T-helper 2 cell (primary cell): ENCODE measurements at regions not wholly inside any gene's neighbourhood (a gene's known extent, or its start where the extent isn't known, plus 50 kb on each side); places are given as distances from the start of the nearest gene placed in this dataset.

ENCODE experiments used
- DNase-seq, 5 experiments: peaks; one replicate each; pipeline versions ENCODE4 v3.0.0 to v3.0.0-alpha.2; 2012 to 2022

DNA sequence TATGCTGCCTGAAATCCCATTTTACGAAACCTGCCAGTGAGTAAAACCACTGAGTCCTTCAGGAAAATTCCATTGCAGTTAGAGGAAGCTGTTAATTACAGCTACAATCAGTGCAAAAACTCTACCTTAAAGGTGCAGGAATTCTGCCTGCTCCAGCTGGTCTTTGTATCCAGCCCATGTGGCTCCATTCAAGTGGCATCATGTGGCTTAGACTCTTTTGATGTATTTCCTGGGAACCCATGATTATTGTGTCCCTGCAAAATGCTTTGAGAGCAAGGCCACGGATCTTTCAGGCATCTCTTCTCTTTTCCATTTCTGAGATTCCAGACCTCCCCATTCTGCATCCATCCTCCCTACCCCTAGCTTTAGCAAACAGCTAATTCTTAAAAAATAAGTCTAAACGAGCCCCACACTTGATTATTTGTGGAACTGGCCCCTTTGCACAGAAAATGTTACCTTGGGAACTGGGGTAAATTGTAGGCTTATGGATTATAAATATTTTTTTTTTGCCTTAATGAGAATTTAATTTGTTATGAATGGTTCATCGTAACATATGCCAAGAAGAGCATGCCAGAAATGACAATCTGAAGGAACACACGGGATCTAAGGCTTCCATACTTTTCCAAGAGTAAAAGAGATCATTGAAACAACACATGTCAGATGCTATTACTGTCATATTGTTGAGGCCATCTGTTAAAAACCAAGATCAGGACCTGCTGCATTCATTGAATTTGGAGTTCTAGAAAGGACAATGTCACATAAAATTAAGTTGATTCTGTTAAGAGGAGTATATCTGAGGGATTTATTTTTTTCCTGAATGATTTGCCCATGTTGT, 144.6 kb downstream of the TPH2 start:
- no peak for DNase-seq

DNA sequence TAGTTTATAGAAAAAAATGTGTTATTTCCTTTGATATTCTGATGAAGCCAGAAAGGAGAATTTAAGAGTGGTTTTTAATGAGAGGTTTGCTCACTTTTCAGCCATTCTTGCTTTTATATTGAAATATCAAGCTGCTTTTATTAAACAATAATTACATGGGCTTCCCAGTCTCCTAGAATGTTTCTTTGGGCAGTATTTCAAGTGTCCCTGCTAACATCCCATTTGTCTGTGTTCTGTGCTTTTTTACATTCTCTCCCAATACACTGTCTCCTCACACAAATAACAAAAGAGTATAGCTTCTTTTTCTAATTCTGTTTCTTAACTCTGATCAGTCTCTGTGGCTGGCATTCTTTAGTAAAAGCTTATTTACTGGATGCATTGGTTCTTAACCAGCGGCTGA, 145.4 kb downstream of the TPH2 start:
- DNase-seq, result no peak

DNA sequence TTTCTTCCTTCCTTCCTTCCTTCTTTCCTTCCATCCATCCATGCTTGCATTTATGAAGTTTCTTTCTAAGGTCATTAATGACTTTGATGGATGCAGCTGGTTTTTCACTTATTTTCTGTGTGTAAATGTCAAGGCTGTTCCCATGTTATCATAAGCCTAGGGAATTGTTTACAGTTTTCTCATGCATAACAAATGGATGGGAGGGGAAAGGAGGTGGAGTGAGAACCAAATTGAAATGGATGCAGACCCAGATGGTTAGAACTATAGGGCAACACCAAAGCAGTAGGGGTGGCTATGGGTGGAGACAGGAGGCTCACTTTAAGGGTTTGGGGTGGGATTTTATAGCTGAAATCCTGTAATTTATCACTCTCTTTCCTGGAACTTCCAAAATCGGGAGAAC, 146.2 kb downstream of the TPH2 start:
- DNase-seq, result no peak

DNA sequence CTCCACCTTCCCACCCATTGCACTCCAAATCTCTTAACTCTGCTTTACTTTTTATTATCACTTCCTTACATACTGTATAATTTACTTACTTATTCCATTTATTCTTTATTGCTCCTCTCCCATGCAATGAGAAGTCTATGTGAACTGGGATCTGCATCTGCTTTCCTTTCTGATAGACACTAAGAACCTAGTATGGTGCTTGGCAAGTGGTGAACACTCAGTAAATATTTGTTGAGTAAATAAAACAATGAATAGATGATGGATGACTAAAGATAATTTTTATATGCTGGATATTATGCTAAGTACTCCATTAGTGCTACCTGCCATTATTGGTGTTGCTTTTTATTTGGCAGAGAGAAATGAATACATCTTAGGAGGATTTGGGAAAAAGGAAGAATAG, 151.0 kb downstream of the TPH2 start:
- no peak for DNase-seq

DNA sequence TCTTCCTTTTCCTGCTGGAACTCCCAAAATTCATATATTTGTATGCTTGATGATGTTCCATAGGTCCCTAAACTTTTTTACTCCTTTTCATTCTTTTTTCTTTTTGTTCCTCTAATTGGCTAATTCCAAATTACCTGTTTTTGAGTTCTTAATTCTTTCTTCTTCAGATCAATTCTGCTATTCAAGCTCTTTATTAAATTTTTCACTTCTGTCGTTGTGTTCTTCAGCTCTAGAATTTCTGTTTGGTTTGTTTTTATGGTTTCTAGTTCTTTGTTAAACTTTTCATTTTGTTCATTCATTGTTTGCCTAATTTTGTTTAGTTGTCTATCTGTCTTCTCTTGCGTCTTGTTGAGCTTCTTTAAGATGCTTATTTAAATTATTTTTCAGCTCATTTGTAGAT, 154.8 kb downstream of the TPH2 start:
- no peak for DNase-seq

DNA sequence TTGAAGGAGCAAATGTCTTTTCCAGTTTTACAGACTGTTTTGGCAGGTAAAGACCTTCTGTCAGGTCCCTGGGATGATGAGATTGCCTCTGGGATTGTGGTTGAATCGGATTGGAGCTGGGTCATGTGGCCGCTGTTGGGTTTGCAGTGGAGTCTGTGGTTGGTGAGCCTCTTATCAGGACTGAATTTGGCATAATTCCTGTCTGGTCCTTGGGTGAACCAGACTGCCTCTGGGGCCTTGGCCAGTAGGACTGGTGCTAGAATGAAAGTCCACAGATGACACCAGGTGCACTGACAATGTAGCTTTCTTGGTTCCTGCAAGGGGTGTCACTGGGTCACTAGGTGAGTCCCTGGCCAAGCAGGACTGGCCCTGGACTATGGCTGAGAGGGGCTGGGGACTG, 155.3 kb downstream of the TPH2 start:
- no peak for DNase-seq

DNA sequence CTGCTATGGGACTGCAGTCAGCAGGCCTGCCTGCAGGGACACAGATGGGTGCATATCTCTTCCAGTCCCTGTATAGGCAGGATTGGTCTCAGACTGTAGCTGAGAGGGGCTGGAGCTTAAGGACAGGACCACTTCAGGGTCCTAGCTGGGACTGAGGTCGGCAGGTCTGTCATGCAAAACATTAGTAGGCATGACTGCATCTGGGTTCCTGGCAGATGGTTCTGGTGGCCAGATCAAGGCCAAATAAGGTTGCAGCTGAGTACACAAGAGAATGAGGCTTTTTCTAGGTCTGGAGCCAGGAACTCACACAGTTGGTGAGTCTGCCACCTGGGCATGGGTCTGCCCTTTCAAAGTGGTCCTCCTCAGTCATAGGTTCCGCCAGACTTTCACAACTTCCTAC, 155.8 kb downstream of the TPH2 start:
- DNase-seq, result no peak

DNA sequence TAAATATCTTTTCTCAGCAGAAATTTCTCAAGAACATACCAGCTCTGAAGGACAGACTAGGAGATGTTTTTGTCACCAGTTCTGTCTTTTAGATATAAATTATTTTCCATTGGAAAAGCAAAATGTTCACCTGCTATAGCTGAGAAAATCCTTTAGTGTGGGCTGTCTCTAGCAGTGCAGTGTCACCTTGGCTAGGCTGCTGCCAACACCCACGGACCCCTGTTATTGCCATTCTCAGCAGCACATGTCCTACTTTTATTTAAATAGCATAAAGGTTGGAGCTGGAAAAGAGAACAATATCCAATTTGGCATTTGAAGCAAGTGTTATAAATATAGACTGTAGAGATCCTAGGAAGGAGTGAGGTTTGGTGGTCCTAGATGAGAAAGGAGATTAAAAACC, 156.4 kb downstream of the TPH2 start:
- no peak for DNase-seq

DNA sequence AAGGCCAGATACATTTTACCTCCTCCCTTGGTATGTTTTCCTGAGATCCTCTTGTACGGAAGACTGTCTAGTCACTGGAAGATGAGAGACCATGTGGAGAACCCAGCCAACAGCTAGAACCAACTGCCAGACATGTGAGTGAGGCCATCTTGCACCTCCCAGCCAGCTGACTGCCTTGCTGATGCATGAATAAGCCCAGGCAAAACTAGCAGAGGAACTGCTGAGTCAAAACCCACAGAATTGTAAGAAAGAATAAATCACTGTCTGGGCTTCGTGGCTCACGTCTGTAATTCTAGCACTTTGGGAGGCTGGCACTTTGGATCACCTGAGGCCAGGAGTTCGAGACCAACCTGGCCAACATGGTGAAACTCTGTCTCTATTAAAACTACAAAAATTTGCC, 160.0 kb downstream of the TPH2 start:
- no peak for DNase-seq

DNA sequence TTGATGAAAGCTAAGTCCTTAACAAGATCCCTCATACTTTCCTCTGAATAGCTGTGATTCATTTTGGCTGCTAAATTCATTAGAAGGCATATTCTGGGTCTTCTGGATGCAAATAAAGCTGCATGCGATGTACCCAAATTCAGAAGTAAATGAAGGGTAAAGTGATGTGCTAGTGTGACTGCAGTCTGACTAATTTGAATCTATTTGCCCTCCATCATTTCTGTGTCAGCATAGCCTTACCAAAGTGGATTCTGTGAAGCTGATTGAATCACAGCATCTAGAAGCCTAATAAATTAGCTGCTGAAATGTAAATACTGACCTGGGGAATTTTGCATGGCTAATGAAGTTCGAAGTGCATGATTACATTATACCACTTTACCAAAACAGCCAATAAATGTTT, 162.2 kb downstream of the TPH2 start:
- DNase-seq, result no peak

DNA sequence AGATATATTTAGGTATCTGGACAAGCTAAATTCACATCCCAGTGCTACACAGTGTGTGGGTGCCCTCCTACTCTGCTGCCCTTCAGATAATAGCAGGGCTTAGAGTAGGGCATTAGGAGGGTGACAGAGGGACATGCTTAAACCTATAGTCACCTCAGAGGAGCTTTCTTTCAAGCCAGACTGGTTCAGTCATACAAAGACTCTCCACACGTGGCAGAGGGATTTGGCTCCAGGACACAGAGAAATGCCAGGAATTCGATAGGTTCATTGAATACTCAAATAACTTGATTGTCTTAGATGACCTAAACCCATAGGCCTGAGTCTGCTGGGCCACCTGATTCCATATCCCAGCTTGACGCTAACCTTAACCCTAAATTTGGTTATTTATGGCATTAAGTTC, 163.5 kb downstream of the TPH2 start:
- no peak for DNase-seq

DNA sequence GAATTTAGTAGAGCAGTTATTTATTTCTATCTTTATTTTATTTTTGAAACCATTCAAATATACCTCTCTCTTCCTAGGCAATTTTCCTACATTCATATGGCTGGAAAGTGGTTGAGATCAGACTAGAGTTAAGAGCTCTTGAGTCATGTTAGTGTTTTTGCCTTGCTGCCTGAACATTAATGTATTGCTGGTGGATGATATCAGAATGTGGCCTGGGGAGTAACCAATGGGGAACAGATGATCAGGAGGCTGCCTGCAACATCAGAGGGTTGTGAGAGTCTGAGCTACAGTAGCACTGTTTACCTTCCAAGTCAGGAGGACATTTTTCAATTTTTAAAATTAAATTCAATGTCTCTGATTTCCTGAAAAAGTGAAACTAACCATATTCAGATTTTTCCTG, 166.3 kb upstream of the TRHDE start:
- DNase-seq, result no peak

DNA sequence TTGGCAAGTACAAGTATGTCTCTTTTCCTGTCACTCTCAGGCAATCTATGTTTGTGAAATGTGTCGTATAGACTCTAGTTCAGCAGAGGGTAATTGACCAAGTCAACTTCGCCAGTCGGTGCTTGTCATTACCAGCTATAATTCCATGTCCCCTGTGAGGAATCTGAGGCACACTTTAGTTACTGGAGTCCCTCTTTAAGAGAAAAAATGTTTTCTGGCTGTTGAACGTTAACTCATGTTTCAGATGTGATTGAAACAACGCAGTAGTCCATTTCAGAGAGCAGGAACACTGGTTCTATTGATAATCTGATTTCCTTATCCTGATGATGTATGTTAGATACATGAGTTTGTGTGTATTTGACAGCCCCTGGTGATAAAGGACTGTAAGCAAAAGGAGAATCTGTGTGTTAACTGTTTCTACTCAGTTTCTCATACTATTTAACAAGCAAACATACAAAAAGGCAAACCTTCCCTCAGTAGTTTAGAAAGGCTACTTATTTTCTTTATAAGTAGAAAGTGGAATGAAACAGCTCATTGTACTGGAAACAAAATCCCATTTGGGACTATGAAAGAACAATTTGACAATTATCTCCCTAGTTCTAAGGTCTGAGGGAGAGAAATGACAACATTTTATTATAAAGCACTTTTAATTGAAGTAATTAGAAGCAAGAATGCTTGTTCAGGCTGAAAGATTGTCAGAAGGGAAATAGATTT, 161.1 kb upstream of the TRHDE start:
- DNase-seq, result no peak

DNA sequence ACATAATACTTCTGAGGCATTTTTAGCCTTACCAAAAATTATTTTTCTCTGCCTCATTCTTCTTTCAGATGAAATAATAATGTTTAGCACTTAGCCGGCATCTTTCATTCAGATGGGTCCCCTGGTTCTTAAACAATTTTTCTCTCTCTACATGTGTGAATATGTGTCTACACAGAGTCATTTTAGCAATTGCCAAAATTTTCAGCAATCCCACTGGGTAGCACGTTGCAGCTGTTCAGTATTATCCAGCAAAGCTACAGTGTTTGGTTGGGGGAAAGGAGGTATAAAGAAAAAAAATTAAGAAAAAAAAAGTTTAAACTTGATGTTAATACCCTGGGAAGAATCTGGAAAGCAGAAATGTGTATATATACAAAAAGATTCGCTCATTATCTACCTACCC, 160.5 kb upstream of the TRHDE start:
- no peak for DNase-seq

DNA sequence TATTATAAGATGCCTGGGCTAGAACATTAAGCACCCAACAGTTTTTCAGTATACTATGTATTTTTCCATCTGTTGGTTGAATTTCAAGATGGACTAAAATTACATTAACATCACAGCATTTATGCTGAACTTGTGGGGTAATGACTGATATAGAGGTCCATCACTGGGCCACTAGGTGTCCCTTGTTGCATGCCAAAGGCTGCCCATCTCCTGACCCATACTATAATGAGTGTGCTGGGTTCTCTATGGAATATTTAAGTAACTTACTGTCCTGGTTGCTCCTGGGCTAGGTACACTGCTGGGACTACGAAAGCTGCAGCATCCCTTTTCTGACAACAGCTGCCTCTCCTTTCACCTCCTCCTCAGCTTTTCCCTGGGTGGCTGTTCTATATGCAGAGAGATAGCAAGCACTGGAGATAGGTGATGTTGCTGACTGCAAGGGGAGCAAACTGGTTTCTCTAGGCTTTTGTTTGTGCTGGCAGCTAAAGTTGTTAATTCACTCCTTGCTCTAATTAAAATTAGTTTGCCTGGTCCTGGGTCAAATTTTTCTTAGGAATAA, 138.6 kb upstream of the TRHDE start:
- no peak for DNase-seq

DNA sequence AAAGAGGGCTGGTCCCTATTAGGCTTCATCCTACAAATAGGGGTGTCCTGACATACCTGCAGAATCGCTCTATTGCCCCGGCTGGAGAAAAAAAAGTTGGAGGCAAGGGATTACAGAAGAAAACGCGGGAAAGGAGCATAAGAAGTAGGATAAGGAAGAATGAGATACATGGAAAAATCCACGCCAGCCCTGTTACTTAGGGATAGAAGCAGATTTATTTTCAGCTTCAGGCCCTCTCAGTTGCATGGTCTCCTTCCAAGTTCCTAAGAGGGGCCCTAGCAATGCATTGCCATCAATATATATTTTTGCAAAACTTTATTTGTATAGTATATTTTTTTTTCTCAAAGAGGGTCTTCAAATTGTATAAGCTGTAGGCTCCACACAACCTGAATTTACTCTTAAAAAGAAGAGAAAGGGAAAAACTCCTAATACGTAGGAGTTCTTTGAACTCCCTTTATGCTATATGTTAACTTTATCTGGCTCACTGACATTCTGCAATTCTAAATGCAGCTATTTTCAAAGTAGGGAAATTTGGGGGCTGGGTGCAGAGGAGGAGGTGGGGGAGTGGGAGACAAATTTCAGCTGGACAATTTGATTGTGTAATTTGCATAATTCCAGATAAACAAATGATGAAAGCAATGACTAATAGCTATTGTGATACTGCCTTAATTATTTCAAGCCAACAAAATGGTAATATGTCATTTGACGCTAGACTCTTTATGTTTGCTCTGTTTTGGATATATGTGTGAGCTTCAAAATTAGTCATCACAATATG, 137.7 kb upstream of the TRHDE start:
- no peak for DNase-seq

DNA sequence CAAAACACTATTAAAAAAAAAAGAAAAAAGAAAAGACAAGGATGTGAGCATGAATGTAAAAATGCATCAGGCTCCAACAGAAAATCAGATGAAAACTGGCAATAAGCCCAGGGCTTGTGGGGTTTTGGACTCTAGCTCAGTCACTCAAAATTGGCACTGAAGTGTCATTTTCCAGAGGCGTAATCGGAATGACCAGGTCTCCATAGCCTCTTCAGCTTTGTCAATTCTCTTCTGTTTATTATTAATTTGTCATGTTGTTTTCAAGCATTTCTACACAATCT, 137.2 kb upstream of the TRHDE start:
- no peak for DNase-seq

DNA sequence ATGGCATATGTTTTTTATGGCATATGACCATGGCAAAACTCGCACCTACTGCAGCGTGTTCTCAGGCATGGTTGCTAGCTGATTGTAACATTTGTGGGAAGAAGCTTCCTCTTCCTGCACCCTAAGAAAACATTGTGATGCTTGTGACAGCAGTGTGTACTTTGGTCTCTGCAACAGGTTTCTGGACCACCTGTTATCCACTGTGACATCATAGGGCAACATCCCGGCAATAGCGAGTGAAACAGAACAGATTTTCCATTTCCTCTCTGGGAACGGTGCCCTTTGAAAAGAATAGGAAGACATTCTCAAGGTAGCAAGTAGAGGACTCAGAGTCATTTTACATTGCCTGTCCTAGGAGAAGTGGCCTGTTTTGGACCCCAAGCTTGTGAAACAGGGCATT, 135.4 kb upstream of the TRHDE start:
- no peak for DNase-seq

DNA sequence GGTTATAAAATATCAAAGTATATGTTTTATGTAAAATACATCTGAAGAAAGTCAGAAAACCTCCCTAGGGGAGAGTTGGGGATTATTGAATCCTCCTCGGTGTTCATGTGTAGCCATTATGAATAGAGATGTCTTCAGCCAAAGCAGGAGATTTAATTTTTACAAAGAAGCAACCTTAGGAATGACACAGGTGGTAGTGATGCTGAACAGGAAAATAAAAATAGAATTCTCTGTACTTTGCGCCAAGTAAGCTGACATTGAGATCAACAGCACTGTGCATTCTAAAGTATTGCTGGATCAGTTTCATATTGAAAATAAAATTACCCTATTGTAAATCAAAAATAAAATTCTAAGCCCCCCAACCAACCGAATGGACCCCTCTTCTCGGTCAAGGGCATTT, 132.8 kb upstream of the TRHDE start:
- DNase-seq, result no peak

DNA sequence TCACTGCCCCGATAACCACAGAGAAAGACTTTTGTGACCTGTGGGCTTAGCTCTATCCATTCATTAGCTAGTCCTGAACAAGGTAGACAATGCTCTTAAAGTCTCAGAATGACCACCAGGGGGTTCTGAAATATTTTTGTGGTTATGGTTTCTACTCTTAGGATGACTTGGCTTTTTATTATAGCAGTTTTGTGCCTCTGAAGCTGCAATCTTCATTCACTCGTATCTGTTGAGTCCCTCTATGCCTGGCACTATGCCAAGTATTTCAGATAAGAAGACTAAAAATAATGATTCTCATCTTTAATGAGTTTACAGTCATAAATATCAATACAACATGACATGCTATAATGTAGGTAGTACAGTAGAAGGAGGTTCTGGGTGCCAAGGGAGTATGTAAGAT, 130.8 kb upstream of the TRHDE start:
- peak in 1 of 5 experiments; percentile 37 for DNase-seq

DNA sequence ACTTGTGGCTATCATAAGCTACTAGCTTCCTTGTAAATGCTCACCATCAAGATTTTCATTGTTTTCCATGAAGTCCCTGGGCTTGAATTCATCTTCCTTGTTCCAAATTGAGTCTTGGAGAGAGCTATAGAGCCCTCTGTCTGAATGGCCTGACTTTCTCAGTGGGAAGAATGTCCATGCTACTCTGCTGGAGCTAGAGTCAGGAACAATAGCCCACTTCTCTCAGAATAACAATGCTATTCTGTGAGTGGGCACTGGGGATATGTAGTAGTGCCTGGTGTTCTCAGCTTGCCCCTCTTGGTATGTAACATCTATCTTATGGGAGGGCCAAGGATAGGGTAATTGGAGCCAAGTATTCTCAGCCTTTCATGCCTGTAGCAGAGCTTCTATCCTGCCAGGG, 127.6 kb upstream of the TRHDE start:
- DNase-seq, result no peak

DNA sequence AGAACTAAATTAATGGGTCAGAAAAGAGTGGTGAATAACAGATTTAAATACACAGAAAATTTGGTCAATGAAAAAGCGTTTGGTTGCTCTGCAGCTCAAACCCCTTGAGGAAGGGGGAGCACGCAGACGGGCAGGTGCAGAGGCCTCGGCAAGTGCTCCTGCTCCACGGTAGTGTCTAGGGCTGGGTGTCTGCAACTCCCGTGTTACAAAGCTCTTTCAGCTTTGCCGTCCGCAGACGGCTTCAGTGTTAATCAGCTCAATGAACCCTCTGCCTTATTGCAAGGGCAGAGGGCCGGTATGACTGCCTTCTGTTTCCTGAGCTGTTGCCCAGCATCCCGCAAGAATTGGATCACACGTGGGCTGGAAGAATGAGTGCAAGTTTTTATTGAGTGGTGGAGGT, 125.7 kb upstream of the TRHDE start:
- DNase-seq, result no peak

DNA sequence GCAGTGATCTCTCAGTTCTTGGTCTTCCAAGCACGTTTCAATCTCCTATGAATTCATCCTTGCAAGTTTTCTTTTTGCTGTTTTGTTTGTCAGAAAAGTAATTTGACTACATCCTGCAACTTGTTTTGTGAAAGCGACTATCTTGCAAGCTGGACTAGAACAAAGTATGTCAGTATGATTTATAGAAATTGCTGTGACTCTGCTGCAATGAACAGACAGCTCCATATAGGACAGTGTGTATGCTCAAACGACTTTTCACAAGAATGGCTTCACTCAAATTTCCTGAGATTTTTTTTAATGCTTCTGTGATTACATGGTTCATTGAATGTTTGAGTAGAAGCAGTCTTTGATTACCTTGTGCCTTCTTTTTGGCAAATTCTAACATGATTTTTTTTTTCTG, 123.5 kb upstream of the TRHDE start:
- DNase-seq, result no peak

DNA sequence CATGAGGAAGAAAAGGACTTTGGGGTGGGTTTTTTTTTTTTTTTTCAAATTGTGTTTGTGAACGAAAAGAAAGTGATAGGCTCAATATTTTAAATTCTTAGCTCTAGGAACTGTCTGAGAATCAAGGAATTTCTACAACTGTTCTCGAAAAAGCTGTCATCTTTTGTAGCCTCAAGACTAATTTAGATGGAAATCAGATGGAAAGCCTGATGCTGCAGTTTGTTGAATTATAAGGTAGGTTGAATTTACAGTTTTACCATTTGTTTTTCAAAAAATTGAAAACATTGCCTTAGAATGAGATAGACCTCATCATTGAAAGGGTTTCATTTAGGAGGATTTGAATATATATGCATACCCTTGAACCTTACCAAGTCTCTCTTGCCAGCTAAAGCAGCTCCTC, 109.3 kb upstream of the TRHDE start:
- DNase-seq, result no peak
